ENCODE measurements at regions not wholly inside any gene's neighbourhood (a gene's known extent, or its start where the extent isn't known, plus 50 kb on each side); places are given as distances from the start of the nearest gene placed in this dataset.

- DNase-seq: peak; percentile 94
Measured at GRCh38 chr13:30151388-30151787, 156.0 kb downstream of the KATNAL1 start.

GRCh38 chr13:30149248-30149647, 158.1 kb downstream of the KATNAL1 start:
- no peak for DNase-seq

- no peak for DNase-seq
Measured at GRCh38 chr13:30148786-30149185, 158.6 kb downstream of the KATNAL1 start.

GRCh38 chr13:30148171-30148754, 159.1 kb downstream of the KATNAL1 start:
- peak; percentile 60 for DNase-seq

GRCh38 chr13:30147421-30147820, 159.9 kb downstream of the KATNAL1 start:
- DNase-seq: no peak

- DNase-seq: no peak
Measured at GRCh38 chr13:30147015-30147414, 160.3 kb downstream of the KATNAL1 start.

- no peak for DNase-seq
Measured at GRCh38 chr13:30145709-30146367, 161.5 kb downstream of the KATNAL1 start.

- no peak for DNase-seq
Measured at GRCh38 chr13:30143666-30144400, 163.5 kb downstream of the KATNAL1 start.

- DNase-seq: no peak
Measured at GRCh38 chr13:30142486-30143211, 164.7 kb downstream of the KATNAL1 start.

GRCh38 chr13:30141775-30142485, 165.4 kb downstream of the KATNAL1 start:
- no peak for DNase-seq

GRCh38 chr13:30140973-30141372, 166.4 kb downstream of the KATNAL1 start:
- no peak for DNase-seq

GRCh38 chr13:30138511-30138910, 168.8 kb downstream of the KATNAL1 start:
- no peak for DNase-seq

- no peak for DNase-seq
Measured at GRCh38 chr13:30135868-30136267, 171.5 kb downstream of the KATNAL1 start.

- no peak for DNase-seq
Measured at GRCh38 chr13:30135351-30135750, 172.0 kb downstream of the KATNAL1 start.

- no peak for DNase-seq
Measured at GRCh38 chr13:30134578-30134977, 172.8 kb downstream of the KATNAL1 start.

GRCh38 chr13:30133996-30134395, 173.4 kb downstream of the KATNAL1 start:
- no peak for DNase-seq

- no peak for DNase-seq
Measured at GRCh38 chr13:30133554-30133912, 173.8 kb downstream of the KATNAL1 start.

- DNase-seq: peak; percentile 97
Measured at GRCh38 chr13:30132623-30133553, 174.5 kb downstream of the KATNAL1 start.

GRCh38 chr13:30129411-30129810, 177.9 kb downstream of the KATNAL1 start:
- no peak for DNase-seq

- DNase-seq: no peak
Measured at GRCh38 chr13:30128591-30128990, 178.8 kb downstream of the KATNAL1 start.

GRCh38 chr13:30128095-30128494, 179.3 kb downstream of the KATNAL1 start:
- DNase-seq: no peak
